ENCODE measurements at regions not wholly inside any gene's neighbourhood (a gene's known extent, or its start where the extent isn't known, plus 50 kb on each side); places are given as distances from the start of the nearest gene placed in this dataset.

- no peak for DNase-seq (ENCODE audit: low read depth)
- no peak overlapping the region for H3K4me3 ChIP-seq (ENCODE audit: control insufficient read depth, low read depth, low read length)
- TF ChIP-seq, protein P1, sequence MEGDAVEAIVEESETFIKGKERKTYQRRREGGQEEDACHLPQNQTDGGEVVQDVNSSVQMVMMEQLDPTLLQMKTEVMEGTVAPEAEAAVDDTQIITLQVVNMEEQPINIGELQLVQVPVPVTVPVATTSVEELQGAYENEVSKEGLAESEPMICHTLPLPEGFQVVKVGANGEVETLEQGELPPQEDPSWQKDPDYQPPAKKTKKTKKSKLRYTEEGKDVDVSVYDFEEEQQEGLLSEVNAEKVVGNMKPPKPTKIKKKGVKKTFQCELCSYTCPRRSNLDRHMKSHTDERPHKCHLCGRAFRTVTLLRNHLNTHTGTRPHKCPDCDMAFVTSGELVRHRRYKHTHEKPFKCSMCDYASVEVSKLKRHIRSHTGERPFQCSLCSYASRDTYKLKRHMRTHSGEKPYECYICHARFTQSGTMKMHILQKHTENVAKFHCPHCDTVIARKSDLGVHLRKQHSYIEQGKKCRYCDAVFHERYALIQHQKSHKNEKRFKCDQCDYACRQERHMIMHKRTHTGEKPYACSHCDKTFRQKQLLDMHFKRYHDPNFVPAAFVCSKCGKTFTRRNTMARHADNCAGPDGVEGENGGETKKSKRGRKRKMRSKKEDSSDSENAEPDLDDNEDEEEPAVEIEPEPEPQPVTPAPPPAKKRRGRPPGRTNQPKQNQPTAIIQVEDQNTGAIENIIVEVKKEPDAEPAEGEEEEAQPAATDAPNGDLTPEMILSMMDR (conservative IDR thresholded peaks at IDR 0.05; ENCODE audit: control insufficient read depth, insufficient read depth, low read depth, low read length) = no peak
These were observed 437.4 kb upstream of the POU3F3 start for GRCh38 chr2:104416339-104417000.

- TF ChIP-seq, protein P1 (conservative IDR thresholded peaks at IDR 0.05; ENCODE audit: control insufficient read depth, insufficient read depth, low read depth, low read length) = no peak
- no peak overlapping the region for H3K4me3 ChIP-seq (ENCODE audit: control insufficient read depth, low read depth, low read length)
- DNase-seq (ENCODE audit: low read depth) = no peak
These were observed 433.5 kb upstream of the POU3F3 start for GRCh38 chr2:104420420-104420819.

GRCh38 chr2:104420953-104421352, 433.0 kb upstream of the POU3F3 start:
- H3K4me3 ChIP-seq (ENCODE audit: control insufficient read depth, low read depth, low read length) = no peak overlapping the region
- TF ChIP-seq, protein P1 (conservative IDR thresholded peaks at IDR 0.05; ENCODE audit: control insufficient read depth, insufficient read depth, low read depth, low read length) = no peak
- no peak for DNase-seq (ENCODE audit: low read depth)

GRCh38 chr2:104425850-104426595, 427.9 kb upstream of the POU3F3 start:
- H3K4me3 ChIP-seq (ENCODE audit: control insufficient read depth, low read depth, low read length) = no peak overlapping the region
- TF ChIP-seq, protein P1 (conservative IDR thresholded peaks at IDR 0.05; ENCODE audit: control insufficient read depth, insufficient read depth, low read depth, low read length) = no peak
- no peak for DNase-seq (ENCODE audit: low read depth)

GRCh38 chr2:104428155-104428554, 425.8 kb upstream of the POU3F3 start:
- H3K4me3 ChIP-seq (ENCODE audit: control insufficient read depth, low read depth, low read length) = no peak overlapping the region
- no peak for DNase-seq (ENCODE audit: low read depth)
- TF ChIP-seq, protein P1 (conservative IDR thresholded peaks at IDR 0.05; ENCODE audit: control insufficient read depth, insufficient read depth, low read depth, low read length) = no peak

DNA sequence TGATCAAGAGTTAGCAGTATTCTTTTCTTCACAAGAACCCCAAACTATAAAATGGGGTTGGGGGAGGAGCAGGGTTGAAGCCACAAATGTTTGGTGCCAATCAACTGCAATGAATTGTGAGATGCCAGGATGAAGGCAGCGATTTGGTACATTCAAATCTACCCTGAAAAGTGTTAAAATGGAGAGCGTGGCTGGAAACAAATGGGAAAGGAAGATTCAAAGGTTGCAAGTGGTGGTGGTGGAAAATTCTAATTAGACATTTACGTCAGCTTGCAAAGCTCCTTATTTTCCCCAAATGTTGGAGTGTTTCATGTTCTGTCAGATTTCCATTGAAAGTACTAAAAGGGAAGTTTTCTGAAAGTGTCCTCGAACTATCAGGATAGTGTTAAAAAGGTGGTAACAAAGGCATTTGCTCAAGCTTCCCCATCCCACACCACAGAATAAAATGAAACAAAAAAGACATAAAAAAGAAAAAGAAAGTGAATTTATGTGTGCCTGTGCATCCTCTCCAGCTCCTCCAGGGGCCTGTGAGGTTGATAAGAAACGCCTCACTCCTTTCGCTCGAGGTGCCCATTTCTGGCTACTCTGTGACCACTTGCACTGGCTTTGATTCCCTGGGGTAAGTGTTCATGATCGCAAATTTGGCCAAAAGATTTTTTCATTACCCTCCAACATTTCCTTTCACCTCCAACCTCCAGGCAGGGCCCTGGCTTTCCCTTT, 424.1 kb upstream of the POU3F3 start:
- TF ChIP-seq, protein P1 (conservative IDR thresholded peaks at IDR 0.05; ENCODE audit: control insufficient read depth, insufficient read depth, low read depth, low read length) = no peak
- DNase-seq (ENCODE audit: low read depth) = no peak
- no peak overlapping the region for H3K4me3 ChIP-seq (ENCODE audit: control insufficient read depth, low read depth, low read length)
